ENCODE measurements at regions not wholly inside any gene's neighbourhood (a gene's known extent, or its start where the extent isn't known, plus 50 kb on each side); places are given as distances from the start of the nearest gene placed in this dataset.

GRCh38 chr7:131883769-131884168 is 327.3 kb upstream of the PODXL start (continued):
- TF ChIP-seq E2F1 (CRISPR knock-in tag; IDR thresholded peaks at IDR 0.05): no peak
- TF ChIP-seq KAT7 (CRISPR knock-in tag; IDR thresholded peaks at IDR 0.05; ENCODE audit: borderline replicate concordance): no peak

GRCh38 chr7:131883196-131883595 is 326.8 kb upstream of the PODXL start:
- Histone ChIP-seq H3K4me3 (no peak overlapping the region), H2AFZ (ENCODE audit: low read depth, low read length) (no peak overlapping the region), H3K79me2 (ENCODE audit: control insufficient read depth, insufficient read depth, low read length) (no peaks in the 10 kb centered on the region), H3K9ac (ENCODE audit: insufficient read depth in 1 of 2, low read depth in 2 of 2, low read length in 2 of 2) (no peak overlapping the region), H3K9me3 (replicated peaks; ENCODE audit: control insufficient read depth, insufficient read depth, low read depth, low read length) (no peaks in the 10 kb centered on the region), H4K20me1 (replicated peaks; ENCODE audit: control insufficient read depth, insufficient read depth, low read length) (no peaks in the 10 kb centered on the region), H3K9me1 (ENCODE audit: control insufficient read depth, insufficient read depth, low read length) (no peaks in the 10 kb centered on the region), H3K36me3 (ENCODE audit: control insufficient read depth, insufficient read depth, low read length) (no peaks in the 10 kb centered on the region), H3K27me3 (ENCODE audit: control insufficient read depth in 2 of 2, insufficient read depth in 2 of 2, low read length in 2 of 2) (no peaks in the 10 kb centered on the region), H3K4me1 (replicated peaks in 1 of 2; ENCODE audit: control insufficient read depth in 2 of 2, insufficient read depth in 2 of 2, low read length in 2 of 2) (no peaks in the 10 kb centered on the region), H3K4me2 (ENCODE audit: insufficient read depth, low read length) (no peak overlapping the region), H3K27ac (ENCODE audit: extremely low read depth, low read depth, low read length) (no peak overlapping the region)
- POLR2A ChIA-PET: interaction anchor here (1.2 kb wide), 2 partner anchors 14 to 24 kb away, joined by 3 to 5 read pairs; no protein-coding TSS in a partner anchor
- DNase-seq (ENCODE audit: extremely low read depth in 1 of 4, low spot score in 3 of 4): no peak
- under 1% methylated on average over 8 of the region's 8 CpGs for WGBS (ENCODE audit: insufficient coverage, low coverage, missing lambda C conversion rate)
- in situ Hi-C loops (cut with MboI) (no loop called here), intact Hi-C loops (cut with micrococcal nuclease) (no loop called here)
- no TSS peak for BruUV-seq (replicated peaks)
- FAIRE-seq: no peak
- CTCF ChIA-PET (ENCODE audit: low intra/inter-chr PET ratio): no interaction called here
- no peak for ATAC-seq
- TF ChIP-seq CREB3 (tag; conservative IDR thresholded peaks at IDR 0.05; ENCODE audit: low read depth) (no peak), FOXK2 (conservative IDR thresholded peaks at IDR 0.05 in 1 of 2, IDR thresholded peaks at IDR 0.05 in 1 of 2; ENCODE audit: low read depth in 2 of 2) (no peak), ZHX1 (conservative IDR thresholded peaks at IDR 0.05; ENCODE audit: low read length) (no peak), BHLHE40 (IDR thresholded peaks at IDR 0.05; ENCODE audit: low read length) (no peak), ETV1 (tag; conservative IDR thresholded peaks at IDR 0.05; ENCODE audit: low read depth) (no peak), ZNF124 (CRISPR knock-in tag; IDR thresholded peaks at IDR 0.05) (no peak), POLR3G (IDR thresholded peaks at IDR 0.05; ENCODE audit: extremely low read depth, insufficient read length, insufficient replicate concordance) (no peak), HMG20A (CRISPR knock-in tag; conservative IDR thresholded peaks at IDR 0.05) (no peak), ZNF717 (CRISPR knock-in tag; IDR thresholded peaks at IDR 0.05) (no peak), ZNF57 (CRISPR knock-in tag; IDR thresholded peaks at IDR 0.05) (no peak), MAFF (IDR thresholded peaks at IDR 0.05; ENCODE audit: low read length) (no peak), BRD9 (IDR thresholded peaks at IDR 0.05; ENCODE audit: low read depth, partially characterized antibody) (no peak), FOS (IDR thresholded peaks at IDR 0.05; ENCODE audit: extremely low read depth, insufficient read length) (no peak), HDAC2 (IDR thresholded peaks at IDR 0.05) (no peak), ZZZ3 (IDR thresholded peaks at IDR 0.05) (no peak)
